ENCODE measurements at regions not wholly inside any gene's neighbourhood (a gene's known extent, or its start where the extent isn't known, plus 50 kb on each side); places are given as distances from the start of the nearest gene placed in this dataset.

DNA sequence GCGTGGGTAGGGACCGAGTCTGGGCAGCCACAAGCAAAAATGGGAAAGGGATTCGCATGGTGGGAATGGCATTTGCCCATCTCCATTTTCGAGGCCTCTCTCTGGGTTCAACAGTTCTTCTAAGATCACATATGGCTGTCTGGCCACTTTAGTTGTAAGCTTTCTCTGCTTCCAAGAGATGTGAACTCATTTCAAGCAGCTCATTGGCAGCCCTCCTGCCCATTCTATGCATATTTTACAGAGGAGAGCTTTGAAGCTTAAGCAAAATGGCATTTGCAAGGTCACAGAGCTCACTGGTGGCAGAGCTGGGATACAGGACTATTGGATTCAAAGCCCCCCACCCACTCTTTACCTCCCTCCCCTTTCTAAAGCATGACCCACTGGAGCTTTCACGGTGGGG, 93.7 kb downstream of the HHIPL2 start:
- Histone ChIP-seq H3K4me3 (no peak overlapping the region), H3K27me3 (no peaks in the 10 kb centered on the region), H3K9me3 (peaks cover 0 to 7% (median 3%) of the 10 kb centered on the region in 4 donors), H3K27ac (peak overlapping the region in 1 of 4 donors; percentile 64), H3K36me3 (no peaks in the 10 kb centered on the region), H3K4me1 (peaks cover 0 to 14% (median 11%) of the 10 kb centered on the region in 4 donors)
- TF ChIP-seq POLR2AphosphoS5 (IDR thresholded peaks at IDR 0.05) (no peak), POLR2A (IDR thresholded peaks at IDR 0.05) (no peak), EP300 (IDR thresholded peaks at IDR 0.05) (no peak)
- TF ChIP-seq, protein P1, sequence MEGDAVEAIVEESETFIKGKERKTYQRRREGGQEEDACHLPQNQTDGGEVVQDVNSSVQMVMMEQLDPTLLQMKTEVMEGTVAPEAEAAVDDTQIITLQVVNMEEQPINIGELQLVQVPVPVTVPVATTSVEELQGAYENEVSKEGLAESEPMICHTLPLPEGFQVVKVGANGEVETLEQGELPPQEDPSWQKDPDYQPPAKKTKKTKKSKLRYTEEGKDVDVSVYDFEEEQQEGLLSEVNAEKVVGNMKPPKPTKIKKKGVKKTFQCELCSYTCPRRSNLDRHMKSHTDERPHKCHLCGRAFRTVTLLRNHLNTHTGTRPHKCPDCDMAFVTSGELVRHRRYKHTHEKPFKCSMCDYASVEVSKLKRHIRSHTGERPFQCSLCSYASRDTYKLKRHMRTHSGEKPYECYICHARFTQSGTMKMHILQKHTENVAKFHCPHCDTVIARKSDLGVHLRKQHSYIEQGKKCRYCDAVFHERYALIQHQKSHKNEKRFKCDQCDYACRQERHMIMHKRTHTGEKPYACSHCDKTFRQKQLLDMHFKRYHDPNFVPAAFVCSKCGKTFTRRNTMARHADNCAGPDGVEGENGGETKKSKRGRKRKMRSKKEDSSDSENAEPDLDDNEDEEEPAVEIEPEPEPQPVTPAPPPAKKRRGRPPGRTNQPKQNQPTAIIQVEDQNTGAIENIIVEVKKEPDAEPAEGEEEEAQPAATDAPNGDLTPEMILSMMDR (IDR thresholded peaks at IDR 0.05) = no peak
- no peak for DNase-seq
- WGBS, 2 donors = 88 to 91% methylated on average over 5 of the region's 5 CpGs
- intact Hi-C loops (cut with DNase I) = loop anchor here (2.0 to 10.0 kb wide), 4 partner anchors 909 to 1639 kb away; no protein-coding TSS in a partner anchor

DNA sequence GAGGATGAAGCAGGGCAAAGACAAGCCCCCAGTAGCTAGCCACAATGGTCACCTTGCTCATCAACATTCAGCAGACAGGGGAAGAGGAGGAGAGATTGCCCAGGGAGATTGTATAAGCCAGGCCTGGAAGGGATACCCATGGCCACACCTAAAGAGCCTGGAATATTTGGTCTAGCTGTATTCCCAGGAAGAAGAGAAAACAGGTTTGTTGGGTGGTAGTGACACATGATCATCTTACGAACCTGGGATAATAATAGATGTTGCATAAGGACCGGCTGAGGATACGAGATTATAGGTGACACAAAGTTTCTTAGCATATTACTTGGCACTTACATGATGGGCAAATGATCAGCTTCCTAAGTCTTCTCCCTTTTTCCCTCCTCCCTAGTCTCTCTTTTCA, 95.9 kb downstream of the HHIPL2 start:
- Histone ChIP-seq H3K27ac (no peak overlapping the region), H3K27me3 (no peaks in the 10 kb centered on the region), H3K4me3 (no peak overlapping the region), H3K36me3 (no peaks in the 10 kb centered on the region), H3K4me1 (peaks cover 0 to 14% (median 11%) of the 10 kb centered on the region in 4 donors), H3K9me3 (no peaks in the 10 kb centered on the region)
- DNase-seq = no peak
- TF ChIP-seq, protein P1 (IDR thresholded peaks at IDR 0.05) = no peak
- TF ChIP-seq POLR2A (IDR thresholded peaks at IDR 0.05) = no peak
- no peak for TF ChIP-seq POLR2AphosphoS5 (IDR thresholded peaks at IDR 0.05)
- no peak for TF ChIP-seq EP300 (IDR thresholded peaks at IDR 0.05)
- 47 to 76% methylated on average over 3 of the region's 3 CpGs for WGBS, 2 donors
- intact Hi-C loops (cut with DNase I) = loop anchor here (10.0 kb wide), 3 partner anchors 907 to 1637 kb away; no protein-coding TSS in a partner anchor

DNA sequence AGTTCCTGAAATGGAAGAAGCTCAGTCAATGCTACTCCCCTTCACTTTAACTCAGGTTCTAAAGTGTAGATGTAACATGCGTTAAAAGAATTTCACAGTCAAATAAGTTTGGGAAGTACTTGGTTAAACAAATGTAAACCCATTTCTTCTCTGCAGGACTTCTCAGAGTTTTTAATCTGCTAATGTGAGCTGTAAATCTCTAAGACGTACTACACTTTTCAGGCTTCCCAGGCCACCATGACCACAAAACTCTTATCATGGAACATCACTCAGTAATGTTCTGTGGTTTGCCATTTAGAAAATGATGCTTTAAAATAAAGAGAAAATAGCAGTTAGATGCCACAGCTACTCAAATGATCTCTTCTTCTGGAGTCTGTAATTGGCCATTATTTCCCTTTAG, 104.3 kb downstream of the HHIPL2 start:
- TF ChIP-seq POLR2AphosphoS5 (IDR thresholded peaks at IDR 0.05) = no peak
- no peak for TF ChIP-seq EP300 (IDR thresholded peaks at IDR 0.05)
- TF ChIP-seq, protein P1 (IDR thresholded peaks at IDR 0.05) = no peak
- no peak for TF ChIP-seq POLR2A (IDR thresholded peaks at IDR 0.05)
- intact Hi-C loops (cut with DNase I) = no loop called here
- H3K4me1 ChIP-seq = no peaks in the 10 kb centered on the region
- no peak overlapping the region for H3K27ac ChIP-seq
- WGBS, 2 donors = 65 to 89% methylated on average over 2 of the region's 2 CpGs
- H3K27me3 ChIP-seq = no peaks in the 10 kb centered on the region
- DNase-seq = no peak
- H3K9me3 ChIP-seq = no peaks in the 10 kb centered on the region
- no peak overlapping the region for H3K4me3 ChIP-seq
- no peaks in the 10 kb centered on the region for H3K36me3 ChIP-seq

DNA sequence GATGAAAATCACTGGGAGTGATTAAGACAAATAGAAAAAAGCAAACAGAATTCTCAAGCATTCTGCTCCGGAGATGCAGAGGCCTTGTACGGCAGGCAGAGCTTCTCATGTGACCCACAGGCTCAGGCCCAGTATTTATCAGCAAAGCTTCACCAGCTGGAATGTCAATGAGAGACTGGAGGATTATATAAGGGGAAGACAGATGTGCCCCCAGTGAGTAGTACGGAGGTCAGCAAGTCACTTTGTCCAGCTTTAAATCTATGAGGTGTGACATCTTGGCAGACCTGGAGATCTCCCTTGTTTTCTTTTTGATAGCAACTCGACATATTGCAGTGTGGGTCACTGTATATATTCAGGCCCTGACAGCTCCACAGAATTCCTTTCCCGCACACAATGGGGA, 106.8 kb downstream of the HHIPL2 start:
- intact Hi-C loops (cut with DNase I) = no loop called here
- Histone ChIP-seq H3K36me3 (no peaks in the 10 kb centered on the region), H3K27me3 (no peaks in the 10 kb centered on the region), H3K27ac (no peak overlapping the region), H3K4me1 (no peaks in the 10 kb centered on the region), H3K9me3 (no peaks in the 10 kb centered on the region), H3K4me3 (no peak overlapping the region)
- no peak for DNase-seq
- 62 to 68% methylated on average over 5 of the region's 5 CpGs for WGBS, 2 donors
- TF ChIP-seq EP300 (IDR thresholded peaks at IDR 0.05) (no peak), POLR2A (IDR thresholded peaks at IDR 0.05) (no peak), POLR2AphosphoS5 (IDR thresholded peaks at IDR 0.05) (no peak)
- TF ChIP-seq, protein P1 (IDR thresholded peaks at IDR 0.05) = no peak

DNA sequence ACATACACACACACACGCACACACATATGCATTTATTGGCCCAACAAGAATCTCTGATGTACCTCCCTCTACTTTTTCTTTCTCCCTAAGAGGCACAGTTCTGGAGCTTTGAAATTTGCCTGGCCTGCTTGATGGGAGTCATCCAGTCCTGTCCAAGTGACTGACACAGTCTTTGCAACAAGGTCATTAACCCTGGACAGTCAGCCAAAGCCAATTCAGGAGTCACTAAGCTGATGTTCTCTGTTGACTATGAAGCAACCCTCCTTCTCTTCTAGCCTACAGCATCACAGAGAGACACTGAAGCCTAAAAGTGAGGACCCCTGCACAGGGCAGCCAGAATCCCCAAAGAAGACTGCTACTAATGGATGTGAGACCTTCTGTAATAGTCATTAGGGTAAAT, 123.1 kb downstream of the HHIPL2 start:
- intact Hi-C loops (cut with DNase I) = no loop called here
- H3K27me3 ChIP-seq = no peaks in the 10 kb centered on the region
- H3K36me3 ChIP-seq = no peaks in the 10 kb centered on the region
- no peaks in the 10 kb centered on the region for H3K4me1 ChIP-seq
- no peak overlapping the region for H3K4me3 ChIP-seq
- 92 to 95% methylated on average over 1 of the region's 1 CpG for WGBS, 2 donors
- TF ChIP-seq POLR2A (IDR thresholded peaks at IDR 0.05) (no peak), POLR2AphosphoS5 (IDR thresholded peaks at IDR 0.05) (no peak), EP300 (IDR thresholded peaks at IDR 0.05) (no peak)
- TF ChIP-seq, protein P1 (IDR thresholded peaks at IDR 0.05) = no peak
- no peaks in the 10 kb centered on the region for H3K9me3 ChIP-seq
- no peak for DNase-seq
- no peak overlapping the region for H3K27ac ChIP-seq

Data from sigmoid colon (tissue), 6 donors.